Activated effector memory CD4-positive, alpha-beta T cell treated with anti-CD3 and anti-CD28 coated beads, Interleukin-2, amount 50 U/mL, for 16 hours (primary cell): ENCODE measurements at regions not wholly inside any gene's neighbourhood (a gene's known extent, or its start where the extent isn't known, plus 50 kb on each side); places are given as distances from the start of the nearest gene placed in this dataset.

Experiments used
- DNase-seq: peaks from one replicate; pipeline ENCODE4 v3.0.0-alpha.2; 2020

DNA sequence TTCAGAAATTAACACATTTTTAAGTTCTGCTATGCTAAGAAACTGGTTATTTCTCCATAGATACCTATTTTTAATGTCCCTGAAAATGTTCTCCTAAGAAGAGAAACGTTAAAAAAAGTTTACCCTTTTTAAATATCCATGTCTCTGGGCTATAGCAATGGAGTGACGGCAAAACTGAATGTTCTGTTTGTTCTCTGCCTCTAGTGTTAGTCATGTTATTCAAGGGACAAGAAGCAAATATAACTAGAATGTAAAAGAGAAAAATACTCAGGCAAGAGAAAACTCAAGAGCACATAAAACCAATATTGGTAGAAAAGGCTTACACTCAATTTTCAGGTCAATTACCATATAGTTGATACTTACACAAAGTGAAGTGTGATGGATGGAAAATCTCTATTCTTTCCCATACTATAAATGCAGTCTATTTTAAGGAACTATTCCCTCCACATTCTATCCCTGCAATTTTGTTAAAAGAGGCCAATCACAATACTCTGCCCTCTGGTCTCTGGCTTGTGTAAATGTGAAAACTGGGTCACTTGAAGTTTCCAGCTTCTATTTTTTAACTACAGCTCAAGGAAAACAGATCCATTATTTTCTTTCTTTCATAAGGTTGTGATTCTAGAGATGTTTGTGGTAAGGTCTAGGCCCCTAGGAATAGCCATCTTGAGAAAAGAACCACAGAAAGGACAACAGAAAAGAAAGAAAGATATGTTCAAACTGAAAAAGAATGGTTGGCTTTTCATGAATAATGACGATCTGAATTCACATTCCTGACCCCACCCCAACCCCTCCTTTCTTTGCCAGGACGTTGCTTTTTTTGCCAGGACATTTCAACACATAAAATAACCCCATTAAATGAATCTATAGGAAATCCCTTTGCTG is 200.3 kb upstream of the FAM83B start:
- DNase-seq = no peak

DNA sequence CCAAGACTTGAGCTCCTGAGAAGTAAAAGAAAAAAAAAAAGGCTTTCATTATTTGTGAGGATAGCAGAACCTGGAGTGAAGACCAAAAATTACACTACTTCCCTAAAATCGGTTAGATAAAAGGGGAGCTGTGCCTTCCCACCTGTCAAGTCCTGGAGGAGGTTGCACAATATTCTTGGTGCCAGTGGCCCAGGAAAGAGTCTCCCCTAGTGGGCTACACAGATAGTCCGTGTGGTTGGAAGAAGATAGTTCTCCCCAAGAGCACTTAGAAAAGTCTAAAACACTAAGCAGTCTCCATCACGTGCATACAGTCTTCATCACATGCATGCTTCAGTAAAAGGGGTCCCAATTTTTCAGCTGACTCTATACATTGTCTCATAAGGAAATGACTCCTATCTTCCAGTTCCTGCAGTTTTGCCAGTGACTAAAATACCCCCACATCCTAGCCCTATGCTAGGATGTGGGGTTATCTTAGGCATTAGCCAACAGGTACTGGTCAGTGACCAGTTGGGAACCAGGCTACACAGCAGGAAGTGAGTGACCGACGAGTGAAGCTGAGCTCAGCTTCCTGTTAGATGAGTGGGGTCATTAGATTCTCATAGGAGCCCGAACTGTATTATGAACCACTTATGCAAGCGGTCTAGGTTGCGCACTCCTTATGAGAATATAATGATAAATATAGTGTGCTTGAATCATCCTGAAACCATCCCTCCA is 199.5 kb upstream of the FAM83B start:
- no peak for DNase-seq

DNA sequence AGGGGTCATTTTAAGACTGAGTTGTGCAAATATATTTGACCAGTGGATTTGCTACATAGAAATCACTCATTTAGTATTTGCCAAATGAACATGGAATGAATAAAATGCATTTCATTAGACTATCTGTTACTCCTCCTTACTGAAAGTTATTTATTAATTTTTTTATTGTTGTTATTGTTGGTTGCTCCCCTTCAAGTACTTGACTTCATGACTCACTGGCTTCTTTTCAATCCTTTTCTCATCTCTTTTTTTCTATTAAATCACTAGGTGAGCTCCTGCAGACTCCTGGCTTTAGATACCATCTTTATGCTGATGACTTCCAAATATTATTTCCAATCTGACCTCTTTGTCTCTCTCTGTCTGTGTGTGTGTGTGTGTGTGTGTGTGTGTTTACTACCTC is 192.2 kb upstream of the FAM83B start:
- no peak for DNase-seq

- DNase-seq = no peak
Measured at GRCh38 chr6:54655162-54655561, 191.4 kb upstream of the FAM83B start.

- no peak for DNase-seq
Measured at GRCh38 chr6:54665278-54665677, 181.3 kb upstream of the FAM83B start.

GRCh38 chr6:54680531-54680930 is 166.0 kb upstream of the FAM83B start:
- DNase-seq = no peak

DNA sequence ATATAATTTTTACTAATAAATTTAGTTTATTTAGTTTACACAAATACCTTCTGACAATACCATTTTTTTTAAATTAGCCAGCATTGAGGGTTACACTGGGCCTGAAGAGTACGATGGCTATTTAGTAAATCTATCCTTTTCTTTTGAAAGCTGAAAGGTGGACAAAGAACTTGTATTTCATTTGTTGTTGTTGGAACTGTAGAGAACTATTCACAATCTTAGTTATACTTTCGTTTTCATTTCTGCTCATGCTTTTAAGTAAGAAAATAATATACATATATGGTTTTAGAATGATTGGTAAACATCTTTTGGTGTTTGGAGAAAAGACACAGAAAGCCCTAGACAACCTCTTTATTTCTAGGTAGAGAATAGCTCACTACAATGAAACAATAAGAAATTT is 165.3 kb upstream of the FAM83B start:
- no peak for DNase-seq

DNA sequence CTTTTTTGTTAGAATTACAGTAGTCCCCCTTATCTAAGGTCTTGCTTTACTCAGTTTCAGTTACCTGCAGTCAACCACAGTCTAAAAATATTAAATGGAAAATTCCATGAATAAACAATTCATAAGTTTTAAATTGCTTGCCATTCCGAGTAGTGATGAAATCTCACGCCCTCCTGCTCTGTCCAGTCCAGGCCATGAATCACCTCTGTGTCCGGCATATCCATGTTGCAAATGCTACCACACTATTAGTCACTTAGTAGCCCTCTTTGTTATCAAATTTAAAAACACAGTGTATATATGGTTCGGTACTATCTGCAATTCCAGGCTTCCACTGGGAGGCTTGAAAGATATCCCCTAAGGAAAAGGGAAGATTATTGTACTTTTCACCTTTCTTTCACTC is 164.6 kb upstream of the FAM83B start:
- DNase-seq = no peak

GRCh38 chr6:54689620-54690019 is 157.0 kb upstream of the FAM83B start:
- DNase-seq = no peak

GRCh38 chr6:54690596-54690995 is 156.0 kb upstream of the FAM83B start:
- DNase-seq = no peak

- DNase-seq = no peak
Measured at GRCh38 chr6:54694928-54695532, 151.5 kb upstream of the FAM83B start.

DNA sequence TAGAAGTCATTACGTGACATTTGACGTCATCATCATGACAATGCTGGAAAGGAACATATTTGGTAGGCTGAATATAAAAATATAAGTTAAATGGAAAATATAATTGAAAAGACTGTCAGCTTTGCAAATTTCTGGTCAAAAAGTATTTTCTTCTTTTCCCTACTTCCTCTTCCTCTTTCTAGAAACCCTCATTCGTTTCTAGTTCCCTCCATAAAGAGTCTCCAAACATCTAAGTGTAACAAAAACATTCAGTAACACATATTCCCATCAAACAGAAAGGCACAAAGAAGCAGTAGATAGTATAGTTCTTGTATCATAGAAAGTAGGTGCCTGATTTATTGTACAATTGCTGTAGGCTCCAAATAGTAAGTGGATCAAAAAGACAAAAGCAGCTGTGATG is 150.8 kb upstream of the FAM83B start:
- DNase-seq = no peak

DNA sequence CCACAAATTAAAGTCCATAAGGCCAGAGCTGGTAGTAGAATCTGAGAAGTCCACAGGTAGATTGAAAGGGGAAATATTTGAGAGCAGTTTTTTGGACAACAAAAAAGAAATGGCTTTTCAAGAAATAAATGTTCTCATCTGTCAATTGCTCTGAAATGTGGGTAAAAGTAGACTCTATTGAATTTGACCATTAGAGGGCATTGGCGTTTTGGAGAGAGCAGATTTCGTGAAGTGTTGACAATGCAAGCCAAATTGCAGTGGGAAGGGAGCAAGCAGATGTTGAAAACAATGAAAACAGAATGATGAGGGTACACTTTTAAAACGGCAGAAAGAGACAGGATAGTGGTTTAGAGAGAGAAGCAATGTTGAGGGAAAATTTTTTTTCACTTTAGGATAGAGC is 149.1 kb upstream of the FAM83B start:
- no peak for DNase-seq

DNA sequence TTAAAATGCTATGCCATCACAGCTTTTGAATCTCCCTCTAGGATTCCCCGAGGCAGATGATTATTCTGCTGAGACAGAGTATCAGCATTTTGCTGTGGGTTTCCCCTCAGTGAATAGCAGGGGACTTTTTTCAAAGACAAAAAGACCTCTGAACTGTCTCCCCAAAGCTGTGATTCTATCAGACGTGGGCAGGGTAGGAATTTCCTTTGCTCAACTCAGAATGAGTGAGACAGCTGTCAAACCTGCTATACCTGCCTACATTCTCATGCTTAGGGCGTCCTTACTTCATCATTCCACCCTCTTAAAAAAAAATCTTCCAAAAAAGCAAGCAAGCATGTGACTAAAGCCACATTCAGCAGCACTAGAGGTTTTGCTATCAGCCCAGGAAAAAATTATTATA is 147.6 kb upstream of the FAM83B start:
- no peak for DNase-seq

DNA sequence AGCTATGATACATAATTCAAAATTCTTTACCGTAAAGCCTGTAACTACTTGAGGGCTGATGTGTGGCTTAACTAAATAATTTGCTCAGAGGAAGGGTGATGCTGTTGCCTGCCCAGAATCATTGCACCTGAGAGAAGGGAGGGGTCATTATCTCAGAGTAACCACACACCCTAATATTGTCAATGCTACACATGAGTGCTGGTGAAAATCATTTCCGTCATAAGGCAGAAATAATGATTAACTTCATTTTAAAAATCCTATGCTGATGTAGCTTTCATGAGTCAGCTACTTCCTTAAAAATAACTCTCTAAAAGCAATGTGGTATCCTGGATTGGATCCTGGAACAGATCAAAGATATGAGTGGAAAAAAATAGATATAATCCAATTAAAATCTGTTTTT is 146.4 kb upstream of the FAM83B start:
- no peak for DNase-seq

GRCh38 chr6:54702772-54703171 is 143.8 kb upstream of the FAM83B start:
- DNase-seq = no peak

DNA sequence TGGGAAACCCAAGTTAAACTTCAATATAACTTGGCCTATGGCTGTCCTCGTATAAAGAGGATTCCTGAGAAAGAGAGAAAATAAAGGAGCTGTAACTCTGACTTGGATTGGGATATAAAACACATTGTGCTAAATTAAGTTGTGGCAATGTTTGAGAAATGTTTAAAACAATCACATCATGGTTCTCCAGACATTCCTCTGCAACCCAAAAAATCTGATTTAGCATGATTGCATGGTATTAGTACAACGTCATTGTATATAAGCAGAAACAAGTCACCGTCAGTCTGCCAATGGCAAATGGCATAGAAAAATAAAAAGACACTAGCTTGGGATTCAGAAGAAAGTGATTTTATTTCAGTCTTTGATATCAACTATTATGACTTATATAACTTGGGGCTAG is 140.2 kb upstream of the FAM83B start:
- DNase-seq = no peak

GRCh38 chr6:54706844-54707605 is 139.5 kb upstream of the FAM83B start:
- DNase-seq = no peak

- no peak for DNase-seq
Measured at GRCh38 chr6:54710456-54710855, 136.1 kb upstream of the FAM83B start.

DNA sequence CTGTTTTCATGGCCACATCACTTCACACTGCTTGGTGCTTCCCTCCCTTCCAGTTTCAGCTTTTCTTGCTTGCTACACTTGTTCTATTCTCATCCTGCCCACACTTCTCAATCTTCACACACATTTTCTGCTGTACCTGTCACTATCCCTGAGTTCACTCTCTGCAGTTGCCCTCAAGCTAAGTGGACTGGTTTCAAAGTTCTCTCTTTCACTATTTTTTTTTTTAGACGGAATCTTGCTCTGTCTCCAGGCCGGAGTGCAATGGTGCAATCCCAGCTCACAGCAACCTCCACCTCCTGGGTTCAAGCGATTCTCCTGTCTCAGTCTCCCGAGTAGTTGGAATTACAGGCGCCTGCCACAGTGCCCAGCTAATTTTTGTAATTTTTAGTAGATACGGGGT is 130.6 kb upstream of the FAM83B start:
- DNase-seq = no peak

- no peak for DNase-seq
Measured at GRCh38 chr6:54716877-54717276, 129.7 kb upstream of the FAM83B start.

- peak; percentile 74 for DNase-seq
Measured at GRCh38 chr6:54717849-54718455, 128.6 kb upstream of the FAM83B start.

GRCh38 chr6:54718541-54719023 is 128.0 kb upstream of the FAM83B start:
- no peak for DNase-seq
